Effector memory CD4-positive, alpha-beta T cell (primary cell): ENCODE measurements at regions not wholly inside any gene's neighbourhood (a gene's known extent, or its start where the extent isn't known, plus 50 kb on each side); places are given as distances from the start of the nearest gene placed in this dataset.
"Not testable (repeated sequence)": the region's sequence is repeated elsewhere in the genome, so short reads cannot be mapped to it uniquely, and the experiment has no call there.

Source experiments
- DNase-seq, 3 donors: peaks; one replicate each; pipeline ENCODE4 v3.0.0-alpha.2; 2020
- H3K27ac ChIP-seq: 2 replicates; pipeline ENCODE4 v1.7.0; 2013; ENCODE audit warnings: mild to moderate bottlenecking, low read length, moderate library complexity; ENCODE audit not compliant: insufficient read depth, poor library complexity, severe bottlenecking
- H3K27me3 ChIP-seq: replicated peaks from 2 replicates; pipeline ENCODE4 v1.7.0; 2013; ENCODE audit warnings: mild to moderate bottlenecking, low read length; ENCODE audit not compliant: insufficient read depth, control insufficient read depth, poor library complexity, severe bottlenecking
- H3K36me3 ChIP-seq: 2 replicates; pipeline ENCODE4 v1.7.0; 2013; ENCODE audit warnings: mild to moderate bottlenecking, low read length, moderate library complexity; ENCODE audit not compliant: control insufficient read depth, insufficient read depth
- H3K4me1 ChIP-seq: 2 replicates; pipeline ENCODE4 v1.7.0; 2013; ENCODE audit warnings: low read length, mild to moderate bottlenecking; ENCODE audit not compliant: control insufficient read depth, insufficient read depth, poor library complexity, severe bottlenecking
- H3K4me3 ChIP-seq: 2 replicates; pipeline ENCODE4 v1.7.0; 2013; ENCODE audit warnings: low read length, low read depth, mild to moderate bottlenecking; ENCODE audit not compliant: insufficient read depth, poor library complexity, severe bottlenecking
- H3K9me3 ChIP-seq: 2 replicates; pipeline ENCODE4 v1.7.0; 2013; ENCODE audit warnings: mild to moderate bottlenecking, low read length, moderate library complexity; ENCODE audit not compliant: control insufficient read depth

- Histone ChIP-seq H3K4me1 (no peaks in the 10 kb centered on the region), H3K9me3 (no peaks in the 10 kb centered on the region), H3K36me3 (no peaks in the 10 kb centered on the region), H3K27me3 (no peaks in the 10 kb centered on the region), H3K27ac (no peak overlapping the region), H3K4me3 (no peak overlapping the region)
- no peak for DNase-seq
Measured at GRCh38 chr7:106514881-106515280, 146.1 kb downstream of the CCDC71L start.

- Histone ChIP-seq H3K27ac (no peak overlapping the region), H3K4me1 (no peaks in the 10 kb centered on the region), H3K9me3 (no peaks in the 10 kb centered on the region), H3K4me3 (no peak overlapping the region), H3K27me3 (no peaks in the 10 kb centered on the region), H3K36me3 (no peaks in the 10 kb centered on the region)
- no peak for DNase-seq
Measured at GRCh38 chr7:106512217-106512616, 148.7 kb downstream of the CCDC71L start.

- H3K27me3 ChIP-seq, result no peaks in the 10 kb centered on the region
- DNase-seq, result no peak
- H3K4me1 ChIP-seq, result no peaks in the 10 kb centered on the region
- no peak overlapping the region for H3K27ac ChIP-seq
- H3K4me3 ChIP-seq, result no peak overlapping the region
- no peaks in the 10 kb centered on the region for H3K9me3 ChIP-seq
- no peaks in the 10 kb centered on the region for H3K36me3 ChIP-seq
Measured at GRCh38 chr7:106504645-106505044, 156.3 kb downstream of the CCDC71L start.

GRCh38 chr7:106504207-106504606 is 156.8 kb downstream of the CCDC71L start:
- H3K27ac ChIP-seq, result no peak overlapping the region
- no peak overlapping the region for H3K4me3 ChIP-seq
- no peaks in the 10 kb centered on the region for H3K9me3 ChIP-seq
- no peaks in the 10 kb centered on the region for H3K27me3 ChIP-seq
- H3K36me3 ChIP-seq, result no peaks in the 10 kb centered on the region
- no peaks in the 10 kb centered on the region for H3K4me1 ChIP-seq
- DNase-seq, result no peak

- H3K9me3 ChIP-seq, result no peaks in the 10 kb centered on the region
- H3K36me3 ChIP-seq, result no peaks in the 10 kb centered on the region
- H3K27me3 ChIP-seq, result no peaks in the 10 kb centered on the region
- no peak overlapping the region for H3K4me3 ChIP-seq
- H3K27ac ChIP-seq, result no peak overlapping the region
- DNase-seq, result no peak
- no peaks in the 10 kb centered on the region for H3K4me1 ChIP-seq
Measured at GRCh38 chr7:106503626-106504025, 157.3 kb downstream of the CCDC71L start.

GRCh38 chr7:106501605-106502580 is 159.1 kb downstream of the CCDC71L start:
- H3K4me3 ChIP-seq, result no peak overlapping the region
- H3K27ac ChIP-seq, result no peak overlapping the region
- no peaks in the 10 kb centered on the region for H3K36me3 ChIP-seq
- DNase-seq, result no peak
- no peaks in the 10 kb centered on the region for H3K27me3 ChIP-seq
- H3K4me1 ChIP-seq, result no peaks in the 10 kb centered on the region
- no peaks in the 10 kb centered on the region for H3K9me3 ChIP-seq

GRCh38 chr7:106499897-106500296 is 161.1 kb downstream of the CCDC71L start:
- no peak for DNase-seq
- H3K4me1 ChIP-seq, result no peaks in the 10 kb centered on the region

GRCh38 chr7:106498005-106498404 is 163.0 kb downstream of the CCDC71L start:
- H3K27me3 ChIP-seq, H3K36me3 ChIP-seq, H3K9me3 ChIP-seq, H3K4me1 ChIP-seq, H3K4me3 ChIP-seq, DNase-seq, H3K27ac ChIP-seq: not testable (repeated sequence)

More at GRCh38 chr7:106499897-106500296, 161.1 kb downstream of the CCDC71L start:
- Histone ChIP-seq H3K27ac (no peak overlapping the region), H3K9me3 (no peaks in the 10 kb centered on the region), H3K36me3 (no peaks in the 10 kb centered on the region), H3K4me3 (no peak overlapping the region), H3K27me3 (no peaks in the 10 kb centered on the region)

GRCh38 chr7:106493041-106493731 is 167.8 kb downstream of the CCDC71L start:
- Histone ChIP-seq H3K4me3 (no peak overlapping the region), H3K4me1 (no peaks in the 10 kb centered on the region), H3K36me3 (no peaks in the 10 kb centered on the region)

GRCh38 chr7:106488465-106488864 is 172.5 kb downstream of the CCDC71L start:
- Histone ChIP-seq H3K27ac (no peak overlapping the region), H3K4me1 (no peaks in the 10 kb centered on the region), H3K36me3 (no peaks in the 10 kb centered on the region), H3K4me3 (no peak overlapping the region), H3K27me3 (no peaks in the 10 kb centered on the region), H3K9me3 (no peaks in the 10 kb centered on the region)
- no peak for DNase-seq

More at GRCh38 chr7:106493041-106493731, 167.8 kb downstream of the CCDC71L start:
- H3K9me3 ChIP-seq, result no peaks in the 10 kb centered on the region
- H3K27ac ChIP-seq, result no peak overlapping the region
- no peaks in the 10 kb centered on the region for H3K27me3 ChIP-seq
- no peak for DNase-seq
